Left cardiac atrium (tissue), 4 donors: ENCODE measurements at regions not wholly inside any gene's neighbourhood (a gene's known extent, or its start where the extent isn't known, plus 50 kb on each side); places are given as distances from the start of the nearest gene placed in this dataset.

Experiments
- ATAC-seq, 2 donors: fragments of 200-7000 bp; cut with Tn5 transposase; one replicate each; pipeline ENCODE4 v1.9.1; 2020; ENCODE audit warnings: mild to moderate bottlenecking in 2 of 2, moderate library complexity in 2 of 2
- DNase-seq: peaks from one replicate; pipeline ENCODE4 v3.0.0-alpha.2; 2020
- intact Hi-C, 2 donors: fragments of 100-400 bp; cut with DNase I; formaldehyde crosslinking; loops; one replicate each; pipeline versions ENCODE4 v1.14.1 to v1.15.1; 2022 to 2023
- donor health status: DM: no; HTN: yes; CAD: no.
- donor health status: DM: no; HTN: yes; CAD: no; lungs with severe emphysema.
- donor health status: DM: yes; HTN: yes; CAD: no.
- donor health status: Dilated cardiomyopathy.

GRCh38 chr12:112559784-112560183 lies 141.0 kb downstream of the PTPN11 start:
- intact Hi-C loops, result no loop called here
- ATAC-seq (no peak), DNase-seq (no peak)

GRCh38 chr12:112564160-112564784 lies 145.5 kb downstream of the PTPN11 start:
- DNase-seq (no peak), ATAC-seq (no peak)
- intact Hi-C loops, result no loop called here

- ATAC-seq (no peak), DNase-seq (no peak)
- intact Hi-C loops, result no loop called here
These were observed 149.9 kb downstream of the PTPN11 start for GRCh38 chr12:112568641-112569040.

- no peak for ATAC-seq
- DNase-seq, result no peak
- intact Hi-C loops, result no loop called here
These were observed 151.3 kb downstream of the PTPN11 start for GRCh38 chr12:112570096-112570495.

- ATAC-seq (no peak), DNase-seq (no peak)
- intact Hi-C loops, result no loop called here
These were observed 154.4 kb downstream of the PTPN11 start for GRCh38 chr12:112573141-112573540.

- intact Hi-C loops, result no loop called here
- DNase-seq, result no peak
These were observed 156.3 kb downstream of the PTPN11 start for GRCh38 chr12:112574896-112575558.

GRCh38 chr12:112575559-112576067 lies 156.9 kb downstream of the PTPN11 start:
- ATAC-seq (no peak), DNase-seq (no peak)
- intact Hi-C loops, result no loop called here

More at GRCh38 chr12:112574896-112575558, 156.3 kb downstream of the PTPN11 start:
- no peak for ATAC-seq

- intact Hi-C loops, result no loop called here
- ATAC-seq (no peak), DNase-seq (no peak)
These were observed 159.0 kb downstream of the PTPN11 start for GRCh38 chr12:112577473-112578329.

- DNase-seq (no peak), ATAC-seq (no peak)
- intact Hi-C loops, result no loop called here
These were observed 165.5 kb downstream of the PTPN11 start for GRCh38 chr12:112584266-112584722.

GRCh38 chr12:112586148-112586783 lies 167.5 kb downstream of the PTPN11 start:
- intact Hi-C loops, result no loop called here
- DNase-seq (no peak), ATAC-seq (no peak)

GRCh38 chr12:112589275-112589674 lies 170.5 kb downstream of the PTPN11 start:
- ATAC-seq (no peak), DNase-seq (no peak)
- intact Hi-C loops, result no loop called here

- DNase-seq (no peak), ATAC-seq (no peak)
- intact Hi-C loops, result no loop called here
These were observed 171.5 kb downstream of the PTPN11 start for GRCh38 chr12:112590281-112590680.

GRCh38 chr12:112591488-112591887 lies 172.7 kb downstream of the PTPN11 start:
- intact Hi-C loops, result no loop called here
- ATAC-seq, result no peak
- DNase-seq, result no peak

- DNase-seq (no peak), ATAC-seq (no peak)
- intact Hi-C loops, result no loop called here
These were observed 176.7 kb downstream of the PTPN11 start for GRCh38 chr12:112595410-112595809.

- intact Hi-C loops, result no loop called here
- DNase-seq, result no peak
- no peak for ATAC-seq
These were observed 179.2 kb downstream of the PTPN11 start for GRCh38 chr12:112597986-112598385.

- no peak for DNase-seq
- no peak for ATAC-seq
- intact Hi-C loops, result no loop called here
These were observed 179.9 kb downstream of the PTPN11 start for GRCh38 chr12:112598626-112599025.

GRCh38 chr12:112599871-112600270 lies 181.1 kb downstream of the PTPN11 start:
- DNase-seq (no peak), ATAC-seq (peak; percentile 30 to 63)
- intact Hi-C loops, result no loop called here

GRCh38 chr12:112602150-112602549 lies 183.4 kb downstream of the PTPN11 start:
- no peak for ATAC-seq
- DNase-seq, result no peak
- intact Hi-C loops, result no loop called here

- DNase-seq (no peak), ATAC-seq (no peak)
- intact Hi-C loops, result no loop called here
These were observed 184.8 kb upstream of the RPH3A start for GRCh38 chr12:112606611-112607365.
